ENCODE measurements at regions not wholly inside any gene's neighbourhood (a gene's known extent, or its start where the extent isn't known, plus 50 kb on each side); places are given as distances from the start of the nearest gene placed in this dataset.

- H3K27me3 Mint-ChIP-seq (ENCODE audit: insufficient read depth) = no peaks in the 10 kb centered on the region
- Histone ChIP-seq H3K9ac (ENCODE audit: extremely low read depth, low read length, poor library complexity, severe bottlenecking) (no peak overlapping the region), H3K36me3 (ENCODE audit: control insufficient read depth, insufficient read depth, low read length) (no peaks in the 10 kb centered on the region), H3K4me1 (ENCODE audit: control insufficient read depth, insufficient read depth, low read length) (peaks cover 4% of the 10 kb centered on the region), H3K4me3 (ENCODE audit: low read length) (no peak overlapping the region), H3K9me3 (ENCODE audit: control insufficient read depth, low read length) (no peaks in the 10 kb centered on the region), H3K27me3 (ENCODE audit: control insufficient read depth, insufficient read depth, low read length, poor library complexity, severe bottlenecking) (no peaks in the 10 kb centered on the region), H3K27ac (ENCODE audit: low read depth, low read length) (no peak overlapping the region)
- no peak for DNase-seq
- WGBS, 2 experiments (ENCODE audit: insufficient coverage in 1 of 2, insufficient read length in 1 of 2) = 94 to 95% methylated on average over 2 of the region's 2 CpGs
- no peak for TF ChIP-seq CTCF (conservative IDR thresholded peaks at IDR 0.05)
- H3K4me1 Mint-ChIP-seq = peaks cover 6% of the 10 kb centered on the region
- H3K36me3 Mint-ChIP-seq (ENCODE audit: low read depth) = no peaks in the 10 kb centered on the region
- H3K9me3 Mint-ChIP-seq = peaks cover 4% of the 10 kb centered on the region
- no peak overlapping the region for H3K27ac Mint-ChIP-seq
- H3K4me3 Mint-ChIP-seq = no peak overlapping the region
Observed at GRCh38 chr2:79446313-79446712, 66.5 kb upstream of the CTNNA2 start.

- peaks cover 20% of the 10 kb centered on the region for H3K4me1 Mint-ChIP-seq
- Histone ChIP-seq H3K27ac (ENCODE audit: low read depth, low read length) (peak overlapping the region; percentile 86), H3K9me3 (ENCODE audit: control insufficient read depth, low read length) (no peaks in the 10 kb centered on the region), H3K9ac (ENCODE audit: extremely low read depth, low read length, poor library complexity, severe bottlenecking) (no peak overlapping the region), H3K4me3 (ENCODE audit: low read length) (no peak overlapping the region), H3K36me3 (ENCODE audit: control insufficient read depth, insufficient read depth, low read length) (no peaks in the 10 kb centered on the region), H3K4me1 (ENCODE audit: control insufficient read depth, insufficient read depth, low read length) (no peaks in the 10 kb centered on the region), H3K27me3 (ENCODE audit: control insufficient read depth, insufficient read depth, low read length, poor library complexity, severe bottlenecking) (no peaks in the 10 kb centered on the region)
- H3K4me3 Mint-ChIP-seq = no peak overlapping the region
- no peak overlapping the region for H3K27ac Mint-ChIP-seq
- peaks cover 1% of the 10 kb centered on the region for H3K27me3 Mint-ChIP-seq (ENCODE audit: insufficient read depth)
- H3K36me3 Mint-ChIP-seq (ENCODE audit: low read depth) = no peaks in the 10 kb centered on the region
- no peaks in the 10 kb centered on the region for H3K9me3 Mint-ChIP-seq
- no peak for TF ChIP-seq CTCF (conservative IDR thresholded peaks at IDR 0.05)
- WGBS, 2 experiments (ENCODE audit: insufficient coverage in 1 of 2, insufficient read length in 1 of 2) = 64 to 75% methylated on average over 13 to 16 of the region's 16 CpGs
- DNase-seq = no peak
Observed at GRCh38 chr2:79437433-79438267, 75.2 kb upstream of the CTNNA2 start.

GRCh38 chr2:79434362-79434761 is 78.5 kb upstream of the CTNNA2 start:
- no peak for TF ChIP-seq CTCF (conservative IDR thresholded peaks at IDR 0.05)
- Mint-ChIP-seq H3K27me3 (ENCODE audit: insufficient read depth) (peaks cover 1% of the 10 kb centered on the region), H3K4me3 (no peak overlapping the region), H3K27ac (no peak overlapping the region), H3K36me3 (ENCODE audit: low read depth) (no peaks in the 10 kb centered on the region), H3K9me3 (no peaks in the 10 kb centered on the region), H3K4me1 (peaks cover 24% of the 10 kb centered on the region)
- H3K4me1 ChIP-seq (ENCODE audit: control insufficient read depth, insufficient read depth, low read length) = peaks cover 1% of the 10 kb centered on the region
- H3K9ac ChIP-seq (ENCODE audit: extremely low read depth, low read length, poor library complexity, severe bottlenecking) = no peak overlapping the region
- DNase-seq = no peak
- no peaks in the 10 kb centered on the region for H3K36me3 ChIP-seq (ENCODE audit: control insufficient read depth, insufficient read depth, low read length)
- 90 to 100% methylated on average over 1 to 2 of the region's 2 CpGs for WGBS, 2 experiments (ENCODE audit: insufficient coverage in 1 of 2, insufficient read length in 1 of 2)
- no peak overlapping the region for H3K4me3 ChIP-seq (ENCODE audit: low read length)
- no peaks in the 10 kb centered on the region for H3K27me3 ChIP-seq (ENCODE audit: control insufficient read depth, insufficient read depth, low read length, poor library complexity, severe bottlenecking)
- H3K27ac ChIP-seq (ENCODE audit: low read depth, low read length) = no peak overlapping the region
- H3K9me3 ChIP-seq (ENCODE audit: control insufficient read depth, low read length) = no peaks in the 10 kb centered on the region
